ENCODE measurements at regions not wholly inside any gene's neighbourhood (a gene's known extent, or its start where the extent isn't known, plus 50 kb on each side); places are given as distances from the start of the nearest gene placed in this dataset.

- no peak for DNase-seq
Observed at GRCh38 chr20:12276011-12276673, 358.4 kb downstream of the BTBD3 start.

- no peak for DNase-seq
Observed at GRCh38 chr20:12287575-12287974, 369.9 kb downstream of the BTBD3 start.

- DNase-seq: no peak
Observed at GRCh38 chr20:12289465-12289864, 371.8 kb downstream of the BTBD3 start.

GRCh38 chr20:12291386-12291785, 373.7 kb downstream of the BTBD3 start:
- DNase-seq: no peak

- no peak for DNase-seq
Observed at GRCh38 chr20:12293900-12294299, 376.2 kb downstream of the BTBD3 start.

- no peak for DNase-seq
Observed at GRCh38 chr20:12294678-12295077, 377.0 kb downstream of the BTBD3 start.

- DNase-seq: peak; percentile 61
Observed at GRCh38 chr20:12305188-12305950, 387.7 kb downstream of the BTBD3 start.

GRCh38 chr20:12306107-12306506, 388.4 kb downstream of the BTBD3 start:
- DNase-seq: no peak

GRCh38 chr20:12311094-12311865, 393.6 kb downstream of the BTBD3 start:
- DNase-seq: no peak

GRCh38 chr20:12315652-12316051, 398.0 kb downstream of the BTBD3 start:
- no peak for DNase-seq

- DNase-seq: no peak
Observed at GRCh38 chr20:12316794-12317193, 399.1 kb downstream of the BTBD3 start.

GRCh38 chr20:12317433-12317832, 399.7 kb downstream of the BTBD3 start:
- no peak for DNase-seq

- no peak for DNase-seq
Observed at GRCh38 chr20:12318043-12318442, 400.4 kb downstream of the BTBD3 start.

GRCh38 chr20:12321736-12322135, 404.0 kb downstream of the BTBD3 start:
- no peak for DNase-seq

- no peak for DNase-seq
Observed at GRCh38 chr20:12327205-12327604, 409.5 kb downstream of the BTBD3 start.

GRCh38 chr20:12331236-12331635, 413.5 kb downstream of the BTBD3 start:
- no peak for DNase-seq

- DNase-seq: no peak
Observed at GRCh38 chr20:12337601-12338000, 419.9 kb downstream of the BTBD3 start.

- DNase-seq: no peak
Observed at GRCh38 chr20:12345978-12346377, 428.3 kb downstream of the BTBD3 start.

GRCh38 chr20:12353842-12354241, 436.1 kb downstream of the BTBD3 start:
- no peak for DNase-seq

- DNase-seq: no peak
Observed at GRCh38 chr20:12354725-12355124, 437.0 kb downstream of the BTBD3 start.

GRCh38 chr20:12355185-12355584, 437.5 kb downstream of the BTBD3 start:
- DNase-seq: no peak

GRCh38 chr20:12358006-12358654, 440.4 kb downstream of the BTBD3 start:
- DNase-seq: no peak
